Activated CD8-positive, alpha-beta memory T cell treated with anti-CD3 and anti-CD28 coated beads for 24 hours (primary cell): ENCODE measurements at regions not wholly inside any gene's neighbourhood (a gene's known extent, or its start where the extent isn't known, plus 50 kb on each side); places are given as distances from the start of the nearest gene placed in this dataset.

Experiments used
- DNase-seq: peaks from one replicate; pipeline ENCODE4 v3.0.0-alpha.2; 2020

DNA sequence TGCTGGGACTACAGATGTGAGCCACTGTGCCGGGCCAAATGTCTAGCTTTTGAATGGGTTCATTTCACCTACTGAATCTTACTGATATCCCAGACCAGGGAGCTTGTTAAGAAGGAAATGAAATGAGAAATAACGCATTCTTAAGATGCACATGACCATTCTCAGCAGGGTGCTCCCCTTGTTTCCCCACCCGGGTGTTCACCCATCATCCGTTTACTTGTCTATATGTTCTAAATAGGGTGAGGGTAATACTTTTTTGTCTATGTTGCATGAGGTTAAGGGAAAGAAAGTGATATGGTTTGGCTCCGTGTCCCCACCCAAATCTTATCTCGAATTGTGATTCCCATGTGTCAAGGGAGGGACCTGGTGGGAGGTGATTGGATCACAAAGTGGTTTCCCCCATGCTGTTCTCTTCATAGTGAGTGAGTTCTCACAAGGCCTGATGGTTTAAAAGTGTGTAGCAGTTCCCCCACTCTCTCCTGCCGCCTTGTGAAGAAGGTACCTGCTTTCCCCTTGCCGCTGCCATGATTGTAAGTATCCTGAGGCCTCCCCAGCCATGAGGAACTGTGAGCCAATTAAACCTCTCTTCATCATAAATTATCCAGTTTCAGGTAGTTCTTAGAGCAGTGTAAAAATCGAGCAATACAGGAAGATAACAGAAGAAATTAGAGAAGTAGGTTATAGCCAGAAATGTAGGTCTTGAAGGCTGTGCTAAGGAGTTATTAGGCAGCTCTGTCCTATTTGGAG, 129.1 kb downstream of the DDX1 start:
- DNase-seq = no peak

DNA sequence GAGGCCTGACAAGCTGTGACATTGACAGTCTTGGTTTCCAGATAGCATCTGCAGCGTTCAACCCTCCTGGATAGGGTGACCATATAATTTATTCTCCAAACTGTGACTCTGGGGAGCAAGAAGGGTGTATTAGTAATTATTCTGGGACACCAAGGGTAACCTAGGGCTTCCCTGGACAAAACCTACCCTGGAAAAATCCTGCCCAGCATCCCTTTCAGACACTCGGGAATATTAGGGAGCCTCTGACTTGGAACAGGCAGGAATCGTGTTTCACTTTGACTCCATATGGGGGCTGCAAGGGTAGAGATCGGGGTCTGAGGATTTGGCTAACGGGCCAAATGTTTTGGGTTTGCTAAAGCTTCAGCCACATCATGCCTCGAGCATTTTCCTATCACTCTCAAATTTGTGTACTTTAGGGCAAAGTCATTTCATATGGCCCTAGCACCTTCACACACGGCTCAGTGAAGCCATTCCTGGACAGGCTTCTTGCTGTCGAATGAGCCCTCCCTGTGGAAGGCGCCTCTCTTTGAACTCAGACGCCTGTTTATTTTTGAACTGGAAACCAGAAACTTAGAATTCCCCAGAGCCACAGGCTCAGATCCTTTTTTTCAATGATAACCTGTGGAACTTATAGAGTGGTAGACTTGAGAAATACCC, 129.9 kb downstream of the DDX1 start:
- no peak for DNase-seq

DNA sequence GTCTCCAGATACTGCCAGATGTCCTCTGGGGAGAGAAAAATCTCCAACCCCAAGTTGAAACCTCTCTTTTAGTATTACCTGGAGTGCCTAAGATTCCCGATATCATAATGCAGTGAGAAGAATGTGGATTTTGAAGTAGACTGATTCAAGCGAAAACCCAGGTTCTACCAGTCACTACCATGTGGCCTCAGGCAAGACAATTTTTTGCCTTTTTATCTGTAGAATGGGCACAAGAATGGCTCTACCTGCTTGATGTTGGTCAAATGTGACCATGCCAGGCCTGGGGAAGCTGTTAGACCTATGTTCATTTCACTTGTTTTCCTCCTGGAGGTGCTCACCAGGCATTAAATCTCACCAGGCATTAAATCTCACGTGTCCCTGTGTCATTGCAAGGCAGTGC, 131.3 kb downstream of the DDX1 start:
- DNase-seq = no peak

DNA sequence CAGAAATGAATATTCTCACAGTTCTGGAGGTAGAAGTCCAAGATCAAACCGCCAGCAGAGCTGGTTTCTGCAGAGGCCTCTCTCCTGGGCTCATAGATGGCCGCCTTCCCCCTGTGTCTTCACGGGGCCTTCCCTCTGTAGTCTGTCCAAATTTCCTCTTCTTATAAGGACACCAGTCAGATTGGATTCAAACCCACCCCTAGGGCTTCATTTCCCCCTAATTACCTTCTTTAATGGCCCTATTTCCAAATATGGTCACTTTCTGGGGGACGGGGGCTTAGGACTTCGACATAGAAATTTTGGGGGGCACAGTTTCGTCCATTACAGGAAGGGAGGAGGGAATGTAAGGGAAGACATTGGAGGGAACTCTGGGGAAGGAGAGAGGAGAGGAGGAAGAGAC, 132.6 kb downstream of the DDX1 start:
- no peak for DNase-seq

DNA sequence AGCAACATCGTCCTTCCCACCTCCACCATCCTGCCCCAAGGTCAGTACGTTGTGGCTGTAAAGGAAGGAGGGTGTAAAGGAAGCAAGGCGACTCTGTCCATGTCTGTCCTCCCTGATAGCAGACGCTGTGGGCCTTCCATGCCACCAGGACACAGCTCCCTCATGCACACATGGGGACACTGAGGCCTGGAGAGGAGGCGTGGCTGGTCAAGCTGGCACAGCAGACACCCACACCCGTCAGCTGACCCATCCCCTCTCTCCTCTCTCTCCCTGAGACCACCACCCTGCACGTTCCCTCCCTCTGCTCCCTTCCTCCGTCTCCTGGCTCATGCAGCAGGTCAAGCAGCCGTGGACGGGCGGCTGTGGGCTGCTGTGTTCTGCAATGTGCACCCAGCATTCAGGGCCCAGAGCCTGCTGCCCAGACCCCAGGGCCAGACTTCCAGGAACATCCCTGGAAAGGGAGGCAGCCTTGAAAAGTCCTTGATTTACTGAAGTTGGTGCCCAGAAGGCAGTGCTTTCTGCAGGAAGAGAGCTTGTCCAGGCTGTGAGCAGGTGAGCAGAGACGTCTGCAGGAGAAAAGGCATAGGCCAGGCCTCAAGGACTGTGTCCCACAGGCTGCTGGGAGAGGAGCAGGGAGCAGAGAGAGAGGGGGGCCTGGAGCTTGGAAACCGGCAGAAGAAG, 133.6 kb downstream of the DDX1 start:
- no peak for DNase-seq

DNA sequence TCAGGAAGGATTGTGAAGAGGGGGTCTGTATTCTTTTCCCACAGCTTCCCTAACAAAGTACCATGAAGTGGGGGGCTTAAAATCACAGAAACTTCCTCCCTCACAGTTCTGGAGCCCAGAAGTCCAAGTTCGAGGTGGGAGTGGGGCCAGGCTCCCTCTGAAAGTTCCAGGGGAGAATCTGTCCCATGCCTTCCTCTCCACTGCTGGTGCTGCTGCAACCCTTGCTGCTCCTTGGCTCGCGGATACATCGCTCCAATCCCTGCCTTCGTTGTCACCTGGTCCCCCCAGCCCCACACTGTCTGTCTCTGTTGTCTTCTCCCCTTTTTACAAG, 134.1 kb downstream of the DDX1 start:
- no peak for DNase-seq

DNA sequence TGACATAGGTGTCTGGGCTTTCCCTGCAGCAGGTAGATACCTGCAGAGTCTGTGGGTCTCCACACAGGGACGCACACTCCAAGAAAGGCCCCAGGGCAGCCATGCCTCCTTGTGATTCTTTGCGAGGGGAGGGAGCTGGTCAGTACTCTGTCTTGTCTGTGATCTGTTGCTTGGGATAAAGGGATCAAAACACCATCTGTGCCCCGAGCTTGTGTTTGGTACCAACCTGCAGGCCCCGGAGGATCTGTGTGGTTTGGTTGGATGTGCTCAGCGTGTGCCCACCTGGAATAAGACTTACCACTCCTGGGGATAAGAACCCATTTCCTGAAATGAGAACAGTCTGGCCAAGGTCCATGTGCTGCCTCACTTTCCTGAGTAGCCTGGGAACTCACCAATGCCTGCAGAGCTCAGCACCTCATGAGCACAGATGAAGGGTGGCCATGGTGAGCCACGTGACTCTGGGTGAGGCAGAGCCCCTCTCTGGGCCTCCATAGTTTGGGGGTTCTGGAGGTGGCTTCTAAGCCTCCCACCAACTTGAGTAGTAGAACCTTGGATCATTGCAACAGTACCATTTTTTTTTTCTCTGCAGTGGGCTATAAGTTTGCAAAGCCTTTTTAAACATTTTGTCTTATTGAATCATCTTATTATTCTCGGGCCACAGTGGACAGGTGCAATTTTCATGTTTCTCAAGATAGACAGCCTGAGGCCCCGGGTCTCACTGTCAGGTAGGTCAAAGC, 134.8 kb downstream of the DDX1 start:
- no peak for DNase-seq

DNA sequence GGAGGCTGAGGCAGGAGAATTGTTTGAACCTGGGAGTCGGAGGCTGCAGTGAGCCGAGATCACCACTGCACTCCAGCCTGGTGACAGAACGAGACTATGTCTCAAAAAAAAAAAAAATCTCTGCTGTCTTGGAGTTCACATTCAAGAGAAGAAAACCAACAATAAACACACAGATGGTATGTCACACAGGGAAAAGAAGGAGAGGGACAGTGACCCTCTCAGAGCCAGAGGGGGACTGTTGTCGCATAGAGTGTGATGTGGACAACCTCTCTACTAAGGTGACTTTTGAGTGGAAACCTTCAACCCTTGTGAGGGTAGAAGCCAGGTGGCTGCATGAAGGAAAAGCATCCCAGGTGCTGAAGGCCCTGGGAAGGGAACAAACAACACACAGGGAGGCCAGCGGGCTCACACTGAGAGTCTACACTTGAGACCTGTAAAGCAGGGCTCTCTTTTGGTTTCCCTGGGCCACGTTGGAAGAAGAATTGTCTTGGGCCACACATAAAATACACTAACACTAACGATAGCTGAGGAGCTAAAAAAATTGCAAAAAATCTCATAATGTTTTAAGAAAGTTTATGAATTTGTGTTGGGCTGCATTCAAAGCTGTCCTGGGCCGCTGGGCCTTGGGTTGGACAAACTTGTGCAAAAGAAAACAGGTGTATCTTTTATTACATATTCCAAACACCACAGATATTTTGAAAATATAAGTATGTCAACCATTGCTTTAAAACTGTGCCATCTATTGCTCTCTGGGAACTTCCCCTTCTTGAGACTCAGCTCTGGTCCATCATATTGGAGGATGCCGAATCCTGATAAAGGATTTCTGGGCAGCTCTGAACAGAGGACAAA, 136.0 kb downstream of the DDX1 start:
- no peak for DNase-seq

DNA sequence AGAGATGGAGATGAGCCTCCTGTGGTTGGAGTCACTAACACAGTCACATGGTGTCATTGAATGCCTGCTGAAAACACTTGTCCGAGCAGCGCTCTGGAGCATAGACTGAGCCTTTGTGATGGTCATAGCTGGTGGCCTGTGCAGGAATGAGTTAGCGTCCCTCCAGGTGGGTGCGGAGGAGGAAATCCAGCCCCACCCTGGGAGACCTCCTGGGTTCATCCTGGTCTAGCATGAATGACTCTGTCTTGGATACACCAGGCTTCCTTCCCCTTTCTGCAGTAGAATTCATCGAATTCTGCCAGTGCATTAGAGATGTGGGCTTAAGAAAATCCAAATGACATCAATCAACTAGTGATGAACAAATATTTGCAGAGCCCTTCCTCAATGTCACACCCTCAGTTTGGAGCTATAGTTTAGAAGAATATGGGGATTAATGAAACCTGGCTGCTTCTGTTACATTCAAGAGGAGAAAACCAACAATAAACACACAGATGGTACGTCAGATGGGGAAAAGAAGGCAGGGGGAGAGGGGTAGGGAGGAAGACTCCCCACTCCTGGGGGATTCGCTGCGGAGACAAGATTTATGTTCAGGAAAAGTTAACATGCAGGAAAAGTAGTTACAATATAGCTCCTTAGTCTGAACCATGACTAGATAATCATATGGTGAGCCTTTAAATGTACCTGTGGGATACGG, 136.7 kb downstream of the DDX1 start:
- DNase-seq = no peak

DNA sequence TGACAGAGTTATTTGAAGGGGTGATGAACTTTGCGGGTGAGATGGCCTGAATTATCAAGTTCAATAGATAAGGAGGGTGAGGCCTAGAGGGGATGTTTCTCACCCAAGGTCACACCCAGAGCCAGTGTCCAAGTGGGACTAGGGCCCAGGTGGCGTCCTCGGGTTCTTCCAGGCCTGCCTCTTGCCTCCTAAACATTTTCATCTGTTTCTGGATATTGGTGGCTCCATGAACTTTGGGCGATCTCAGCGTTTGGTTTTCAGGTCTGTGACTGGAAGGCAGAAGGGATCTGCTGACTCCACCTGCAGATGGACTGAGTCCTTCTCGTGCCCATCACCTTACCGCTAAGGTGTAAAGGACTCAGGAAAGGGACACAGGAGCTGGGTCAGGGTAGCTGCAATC, 137.3 kb downstream of the DDX1 start:
- DNase-seq = no peak

DNA sequence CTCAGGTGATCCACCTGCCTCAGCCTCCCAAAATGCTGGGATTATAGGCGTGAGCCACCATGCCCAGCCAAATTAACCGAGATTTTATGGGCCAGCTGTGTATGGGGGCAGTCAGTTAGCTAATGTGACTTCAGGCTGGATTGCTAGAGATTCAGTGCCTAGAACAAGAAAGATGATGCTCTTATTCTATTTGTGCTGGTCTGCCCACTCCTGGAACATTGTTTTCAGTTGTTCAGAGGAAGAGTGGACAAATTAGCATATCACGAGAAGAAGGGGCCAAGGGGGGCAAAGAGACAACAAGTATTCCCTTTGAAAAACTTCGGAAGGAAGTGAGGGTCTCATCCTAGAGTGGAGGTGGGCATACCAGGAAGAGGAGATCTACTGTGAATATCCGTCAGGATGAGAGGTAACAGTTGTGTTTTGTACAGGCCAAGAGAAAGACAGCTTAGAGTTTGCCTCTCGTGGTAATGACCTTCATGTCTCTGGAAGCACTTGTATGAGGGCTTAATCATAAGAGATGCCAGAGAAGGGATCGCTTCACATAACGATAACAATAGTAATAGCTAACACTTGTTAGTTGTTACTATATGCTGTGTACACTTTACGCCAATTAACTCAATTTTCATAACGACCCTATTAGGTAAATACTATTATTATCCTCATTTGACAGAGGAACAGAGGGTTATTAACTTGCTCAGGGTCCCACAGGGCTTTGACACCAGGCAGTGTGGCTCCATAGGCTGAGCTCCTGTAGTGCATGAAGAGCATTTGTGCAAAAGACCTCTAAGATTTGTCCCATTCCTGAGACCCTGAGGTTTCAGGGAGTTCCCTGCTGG, 138.3 kb downstream of the DDX1 start:
- no peak for DNase-seq

DNA sequence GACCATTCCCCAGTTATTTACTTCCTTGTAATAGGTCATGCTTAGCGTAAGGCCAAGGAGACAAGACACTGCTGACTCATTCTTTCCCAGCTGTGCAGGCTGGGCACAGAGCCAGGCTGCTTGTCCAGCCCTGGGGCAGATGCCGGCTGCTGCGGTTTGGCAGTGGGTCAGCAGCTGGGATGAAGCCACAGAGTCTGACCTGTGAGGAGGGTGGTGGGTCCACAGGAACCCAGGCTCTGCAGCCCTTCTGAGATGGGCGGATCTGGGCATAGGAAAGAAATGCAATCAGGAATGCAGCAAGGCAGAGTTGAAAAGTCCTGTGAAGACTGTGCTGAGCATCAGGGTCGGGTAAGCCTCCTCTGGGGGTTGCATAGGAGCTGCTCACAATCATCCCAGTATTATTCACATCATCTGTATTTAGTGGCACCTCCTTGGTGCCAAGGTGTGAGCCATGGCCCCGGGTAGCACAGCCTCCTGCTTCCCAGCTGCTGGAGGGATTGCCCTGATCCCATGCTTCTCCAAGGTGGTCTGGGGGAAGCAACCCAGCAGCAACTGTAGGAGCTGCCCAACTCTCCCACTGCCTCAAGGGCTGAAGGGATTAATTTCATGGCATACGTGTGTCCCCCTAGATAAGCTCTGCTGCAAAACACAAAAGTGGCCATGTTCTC, 139.0 kb downstream of the DDX1 start:
- no peak for DNase-seq

DNA sequence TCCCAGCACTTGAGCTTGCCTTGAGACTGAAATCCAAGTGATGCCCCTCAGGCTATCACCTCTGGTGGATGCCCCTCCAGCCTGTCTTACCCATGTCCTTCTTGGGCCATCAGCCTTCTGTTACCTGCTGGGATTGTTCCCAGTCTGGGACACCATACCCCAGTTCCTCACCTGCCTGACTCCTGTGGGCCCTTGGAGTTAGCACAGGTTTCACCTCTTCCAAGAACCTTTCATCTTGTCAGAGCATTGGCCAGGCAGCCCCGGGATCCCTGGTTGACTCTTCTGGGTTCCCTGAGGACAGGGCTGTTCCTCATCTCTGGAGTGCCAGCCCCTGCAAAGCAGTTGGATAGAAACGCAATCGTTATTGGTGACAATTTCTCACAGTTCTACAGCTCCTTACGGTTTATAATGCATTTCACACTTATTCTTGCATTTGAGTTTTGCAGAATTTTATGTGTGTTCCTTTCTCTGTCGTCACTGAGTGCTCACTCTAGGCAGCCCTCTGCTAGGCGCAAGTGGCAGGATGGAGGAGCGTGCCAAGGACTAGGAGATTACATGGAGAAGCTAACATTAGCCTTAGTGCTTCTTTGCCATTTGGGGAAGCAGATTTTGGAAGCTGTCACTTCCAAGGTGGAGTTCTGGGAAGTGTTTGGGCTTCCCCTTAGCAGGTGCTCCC, 139.7 kb downstream of the DDX1 start:
- no peak for DNase-seq

DNA sequence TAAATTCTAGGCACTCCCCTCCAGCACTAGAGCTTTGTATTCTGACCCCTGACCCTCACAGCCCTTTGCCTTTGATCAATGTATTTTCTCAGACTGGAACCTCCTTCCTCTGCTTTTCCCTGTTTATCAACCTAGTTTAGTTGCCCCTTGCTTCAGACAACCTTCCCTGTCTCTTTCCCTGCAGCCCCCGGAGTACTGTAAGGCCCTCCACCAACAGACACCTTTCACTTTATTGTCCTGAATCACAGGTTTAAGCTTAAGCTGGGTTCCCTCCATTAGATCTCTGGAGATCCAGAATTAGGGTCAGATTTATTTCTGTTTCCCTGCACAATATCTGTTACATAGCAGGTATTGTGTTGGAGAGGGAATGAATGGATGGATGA, 140.2 kb downstream of the DDX1 start:
- no peak for DNase-seq

DNA sequence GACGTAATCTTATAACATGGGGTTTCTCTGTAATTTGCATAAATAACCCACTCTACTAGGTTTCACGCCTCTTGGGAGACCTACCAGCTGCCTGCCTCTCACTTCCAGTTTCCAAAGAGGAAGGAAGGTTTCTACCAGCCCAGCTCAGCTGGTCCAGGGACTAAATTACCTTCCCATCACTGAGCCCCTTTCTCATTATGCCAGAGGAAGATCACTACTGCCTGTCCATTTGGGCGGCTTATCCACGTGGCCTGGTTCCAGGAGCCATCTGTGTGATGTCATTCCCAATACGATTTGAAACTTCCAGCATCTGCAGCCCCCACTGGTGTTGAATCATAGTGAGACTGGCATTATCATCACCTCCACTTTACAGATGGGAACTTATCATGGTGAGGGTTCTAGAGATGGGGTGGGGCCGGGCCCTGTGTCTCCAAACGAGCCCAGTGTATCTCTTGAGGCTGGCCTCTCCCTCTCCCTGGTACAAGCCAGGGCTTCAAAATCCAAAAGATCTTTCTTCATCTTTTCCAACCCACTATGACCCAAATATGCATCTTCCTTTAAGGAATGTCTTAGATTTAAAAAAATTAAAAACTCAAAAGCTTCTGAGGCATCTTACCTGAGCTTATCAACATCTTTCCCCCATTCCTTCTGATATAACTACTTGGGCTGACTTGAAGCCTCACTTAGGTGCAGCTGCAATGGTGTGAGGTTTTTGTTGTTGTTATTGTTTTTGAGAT, 140.8 kb downstream of the DDX1 start:
- no peak for DNase-seq

DNA sequence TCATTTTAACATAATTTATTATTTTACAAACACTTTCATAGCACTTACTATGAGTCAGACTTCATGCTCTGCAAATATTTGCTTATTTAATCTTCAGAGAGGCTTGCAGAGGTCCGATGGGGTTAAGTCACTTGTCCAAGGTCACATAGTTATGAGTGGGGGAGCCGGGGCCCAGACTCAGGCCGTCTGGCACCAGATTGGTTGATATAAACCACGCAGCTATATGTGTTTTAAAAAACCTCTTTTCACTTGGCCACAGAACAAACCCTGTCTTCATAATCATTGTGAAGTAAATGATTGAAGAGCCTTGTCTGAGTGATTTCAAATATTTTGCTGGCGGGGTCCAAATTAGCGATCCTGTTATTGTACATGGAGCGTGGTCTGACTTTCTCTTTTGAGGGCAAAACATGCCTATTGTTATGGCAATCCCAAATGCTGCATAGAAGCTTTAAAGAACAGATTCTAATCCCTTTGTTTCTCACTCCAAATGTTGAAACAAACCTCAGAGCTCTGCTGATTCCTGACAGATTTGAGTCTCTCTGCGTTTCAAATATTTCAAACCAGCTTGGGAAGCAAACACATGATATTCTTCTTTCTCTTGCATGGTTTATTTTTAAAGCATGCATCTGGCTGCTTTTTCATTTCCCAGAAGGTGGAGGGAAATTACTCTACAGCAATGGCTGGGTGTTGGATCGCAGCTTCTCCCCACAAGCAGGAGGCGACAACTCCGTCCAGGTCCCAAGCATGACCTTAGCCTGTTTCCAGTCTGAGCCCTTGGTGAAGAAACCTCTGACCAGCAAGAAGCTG, 142.4 kb downstream of the DDX1 start:
- DNase-seq = no peak

DNA sequence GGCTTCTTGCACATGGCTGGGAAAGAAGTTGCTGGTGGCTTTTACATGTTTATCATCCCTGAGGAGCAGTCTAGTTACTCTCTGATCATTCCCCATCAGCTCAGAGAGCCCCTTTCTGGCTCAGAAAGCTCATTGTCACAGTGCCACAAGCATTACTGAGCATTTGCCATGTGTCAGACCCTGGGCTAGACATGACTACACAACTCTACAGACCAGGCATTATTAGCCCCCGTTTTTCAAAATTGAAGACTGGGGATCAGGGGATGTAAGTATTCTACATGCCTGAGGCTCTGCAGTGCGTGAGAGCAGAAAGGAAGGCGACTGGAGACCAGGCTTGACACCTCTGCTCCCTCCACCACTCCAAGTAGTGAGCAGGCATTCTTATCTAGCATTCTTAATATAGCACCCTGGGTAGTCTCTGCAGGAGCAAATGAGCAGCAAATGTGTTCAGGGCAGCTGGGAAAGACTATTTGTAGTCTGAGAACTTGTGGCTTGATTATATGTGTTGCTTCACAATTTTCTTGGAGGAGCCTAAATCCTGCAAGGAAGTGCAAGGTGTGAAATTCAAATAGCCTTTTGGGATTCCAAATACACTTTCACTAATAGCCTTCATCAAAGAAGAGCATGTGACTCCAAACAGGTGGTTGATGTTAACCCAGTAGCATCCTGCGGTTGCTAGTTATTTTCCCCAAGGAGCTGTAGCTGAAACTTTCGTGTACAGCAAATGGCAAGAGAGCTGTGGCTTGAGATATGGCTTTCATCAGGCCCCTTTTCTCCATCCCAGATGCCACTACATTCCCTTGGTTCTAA, 143.2 kb downstream of the DDX1 start:
- DNase-seq = no peak
